ENCODE measurements at regions not wholly inside any gene's neighbourhood (a gene's known extent, or its start where the extent isn't known, plus 50 kb on each side); places are given as distances from the start of the nearest gene placed in this dataset.

DNA sequence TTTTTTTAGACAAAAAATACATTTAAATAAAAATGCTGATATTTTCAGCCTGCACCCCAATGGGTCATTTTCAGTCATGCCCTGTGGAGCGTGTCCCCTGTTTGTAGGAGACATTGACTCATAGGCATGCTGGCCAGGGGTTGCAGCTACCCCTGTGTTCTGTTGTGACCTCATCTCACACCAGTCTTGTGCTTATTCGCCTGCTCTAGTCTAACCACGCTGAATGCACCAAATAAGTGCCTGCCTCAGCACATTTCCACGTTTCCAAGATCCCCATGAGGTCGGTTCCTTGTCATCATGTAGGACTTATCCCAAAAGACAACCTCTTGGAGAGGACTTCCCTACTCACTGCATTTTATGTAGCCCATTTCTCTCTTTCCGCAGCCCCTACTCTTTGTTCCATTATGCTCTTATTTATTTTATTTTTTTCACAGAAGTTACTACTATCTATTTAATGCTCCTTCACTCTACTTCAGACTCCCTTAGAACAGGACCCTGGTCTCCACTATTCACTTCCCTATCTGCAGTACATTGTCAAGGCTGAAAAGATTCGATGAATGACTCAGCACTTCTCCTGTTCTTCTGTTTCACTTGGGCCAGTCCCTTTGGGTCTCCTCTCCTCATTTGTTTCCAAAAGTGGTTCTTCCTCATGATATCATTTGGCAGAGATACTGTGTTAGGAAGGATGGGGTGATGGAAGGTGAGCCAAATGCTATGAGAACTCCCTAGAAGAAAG is 109.7 kb downstream of the MSL3 start:
- TF ChIP-seq CTCF (IDR thresholded peaks at IDR 0.05) (no peak), POLR2A (IDR thresholded peaks at IDR 0.05) (no peak)

All from thyroid gland (tissue), 4 donors.